BJ (cell line): ENCODE measurements at regions not wholly inside any gene's neighbourhood (a gene's known extent, or its start where the extent isn't known, plus 50 kb on each side); places are given as distances from the start of the nearest gene placed in this dataset.
A peak's percentile ranks its signal among the peaks of the same experiment; 100 is the strongest.

Source experiments
- CTCF ChIA-PET: fragments of 350-600 bp; formaldehyde crosslinking; extraction: SDS; loops from one replicate; lab custom pipeline; 2021; ENCODE audit warnings: antibody characterized with exemption, inconsistent platforms; lab: Yijun Ruan, JAX
- POLR2A ChIA-PET: fragments of 300-600 bp; sonication (Branson Sonifier 250); formaldehyde crosslinking; extraction: SDS; loops from one replicate; lab custom pipeline; 2021; ENCODE audit warnings: antibody characterized with exemption; lab: Charles Lee
- DNase-seq: peaks from one replicate; pipeline ENCODE4 v3.0.0-alpha.2; 2011; ENCODE audit warnings: low read depth
- H3K27me3 ChIP-seq: 2 replicates; pipeline ENCODE4 v1.6.0; 2011; ENCODE audit warnings: low read length; ENCODE audit not compliant: control insufficient read depth, insufficient read depth
- H3K36me3 ChIP-seq: 2 replicates; pipeline ENCODE4 v1.5.1; 2011; ENCODE audit warnings: low read length; ENCODE audit not compliant: control insufficient read depth, insufficient read depth
- H3K4me3 ChIP-seq: 2 replicates; pipeline ENCODE4 v1.5.1; 2011; ENCODE audit warnings: low read depth, mild to moderate bottlenecking, control low read depth, low read length
- CTCF ChIP-seq: IDR thresholded peaks from 2 replicates; pipeline ENCODE4 v1.5.1; 2011; ENCODE audit warnings: low read depth, mild to moderate bottlenecking, control low read depth, inconsistent platforms, low read length, moderate library complexity; ENCODE audit not compliant: insufficient read depth

- peak; percentile 69 for TF ChIP-seq CTCF
- no peak for DNase-seq
- POLR2A ChIA-PET = no interaction called here
- Histone ChIP-seq H3K4me3 (no peak overlapping the region), H3K36me3 (no peaks in the 10 kb centered on the region), H3K27me3 (no peaks in the 10 kb centered on the region; the same call in 1 of the 2 replicates)
- CTCF ChIA-PET = interaction anchor here (0.7 to 1.3 kb wide), 4 partner anchors 22 to 603 kb away, joined by 3 read pairs; no protein-coding TSS in a partner anchor
These were observed 67.7 kb upstream of the L3MBTL4 start for GRCh38 chr18:6482198-6482977.

DNA sequence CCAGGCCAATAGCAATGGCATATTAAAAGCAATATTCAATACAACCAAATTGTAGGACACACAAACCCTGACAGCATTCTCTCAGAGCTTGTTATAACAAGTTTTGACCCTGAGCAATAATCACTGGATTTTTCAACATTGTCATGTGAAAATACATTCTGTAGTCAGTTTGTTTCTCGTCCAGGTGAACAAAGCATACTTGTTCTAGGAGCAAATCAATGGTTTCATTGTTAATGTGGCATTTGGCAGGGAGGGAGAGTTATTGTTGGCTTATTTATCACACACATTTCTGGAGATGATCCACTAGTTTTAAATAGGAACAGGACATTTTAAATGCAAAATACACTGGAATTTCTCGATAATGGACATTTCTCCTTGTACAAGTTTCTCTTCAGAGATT lies 69.9 kb upstream of the L3MBTL4 start:
- no peaks in the 10 kb centered on the region for H3K27me3 ChIP-seq
- ChIA-PET CTCF (no interaction called here), POLR2A (no interaction called here)
- no peaks in the 10 kb centered on the region for H3K36me3 ChIP-seq
- DNase-seq = no peak
- no peak overlapping the region for H3K4me3 ChIP-seq
- no peak for TF ChIP-seq CTCF

- ChIA-PET POLR2A (interaction anchor here (0.6 kb wide), 1 partner anchor 120 kb away, joined by 3 read pairs; no protein-coding TSS in a partner anchor), CTCF (interaction anchor here (0.6 kb wide), 1 partner anchor 399 kb away, joined by 3 read pairs; no protein-coding TSS in a partner anchor)
- TF ChIP-seq CTCF = no peak
- H3K36me3 ChIP-seq = no peaks in the 10 kb centered on the region
- H3K27me3 ChIP-seq = no peaks in the 10 kb centered on the region
- H3K4me3 ChIP-seq = no peak overlapping the region
- DNase-seq = no peak
These were observed 71.6 kb upstream of the L3MBTL4 start for GRCh38 chr18:6486313-6486712.

DNA sequence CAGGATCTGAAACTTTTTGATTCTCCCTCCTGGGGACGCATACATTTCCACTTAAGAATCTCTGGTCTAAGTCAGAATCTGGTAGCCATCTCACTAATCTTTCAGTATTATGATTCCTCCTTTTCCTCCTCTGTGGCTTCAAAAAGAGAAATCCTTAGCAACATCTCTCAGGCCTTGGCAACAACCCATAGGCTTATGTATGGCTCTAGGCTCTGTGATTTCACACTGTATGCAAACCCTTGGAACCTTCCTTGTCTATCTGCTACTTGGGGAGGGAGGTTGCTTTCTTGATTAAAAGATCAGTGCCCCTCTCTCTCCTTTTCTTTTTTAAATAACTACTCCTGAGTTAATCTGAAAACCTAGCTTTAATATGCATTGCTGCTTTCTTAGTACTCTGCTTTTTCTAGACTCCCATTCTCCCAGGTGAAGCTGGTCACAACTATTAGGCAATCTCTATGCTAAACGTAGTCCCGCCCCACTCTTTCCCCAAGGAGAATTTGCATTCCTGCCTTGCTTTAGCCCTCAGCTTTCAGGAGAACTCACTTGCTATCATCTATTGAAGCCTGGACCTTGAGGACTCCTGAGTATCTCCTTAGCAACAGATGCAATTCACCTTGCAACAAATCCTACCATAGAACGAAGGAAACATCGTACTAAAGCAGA lies 72.2 kb upstream of the L3MBTL4 start:
- Histone ChIP-seq H3K36me3 (no peaks in the 10 kb centered on the region), H3K4me3 (no peak overlapping the region), H3K27me3 (no peaks in the 10 kb centered on the region)
- CTCF ChIA-PET = interaction anchor here (0.6 kb wide), 2 partner anchors 399 to 680 kb away, joined by 3 read pairs; no protein-coding TSS in a partner anchor
- TF ChIP-seq CTCF = no peak
- no peak for DNase-seq
- POLR2A ChIA-PET = interaction anchor here (0.6 kb wide), 1 partner anchor 120 kb away, joined by 3 read pairs; no protein-coding TSS in a partner anchor

DNA sequence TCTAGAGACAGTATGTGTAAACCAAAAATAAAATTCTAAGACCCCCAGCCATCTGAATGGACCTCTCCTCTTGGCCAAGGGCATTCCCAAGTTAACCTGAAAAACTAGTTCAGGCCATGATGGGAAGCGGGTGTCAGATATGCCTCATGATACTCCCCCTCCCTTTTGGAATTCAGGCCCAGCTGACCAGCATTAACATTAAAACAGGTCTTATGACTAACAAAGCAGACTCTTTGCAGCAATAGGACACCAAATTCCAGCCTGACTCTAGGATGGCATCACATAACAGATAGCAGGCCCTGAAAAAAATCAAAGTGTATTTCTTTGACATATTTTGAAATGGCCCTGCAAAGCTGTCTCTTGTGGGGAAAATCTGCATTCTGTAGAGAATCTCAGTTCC lies 73.3 kb upstream of the L3MBTL4 start:
- DNase-seq = no peak
- ChIA-PET CTCF (no interaction called here), POLR2A (no interaction called here)
- TF ChIP-seq CTCF = no peak
- Histone ChIP-seq H3K27me3 (no peaks in the 10 kb centered on the region), H3K4me3 (no peak overlapping the region), H3K36me3 (no peaks in the 10 kb centered on the region)
